Trophoblast cell (in vitro differentiated cells and primary cell): ENCODE measurements at regions not wholly inside any gene's neighbourhood (a gene's known extent, or its start where the extent isn't known, plus 50 kb on each side); places are given as distances from the start of the nearest gene placed in this dataset.

Source experiments
- DNase-seq, 2 donors: peaks; one replicate each; pipeline ENCODE4 v3.0.0-alpha.2; 2016
- H2AFZ ChIP-seq: 2 replicates; pipeline ENCODE4 v1.6.1; 2013; ENCODE audit warnings: low read length, moderate library complexity, mild to moderate bottlenecking; ENCODE audit not compliant: insufficient read depth, poor library complexity
- H2AK5ac ChIP-seq: 2 replicates; pipeline ENCODE4 v1.6.1; 2013; ENCODE audit warnings: mild to moderate bottlenecking, low read length
- H2BK120ac ChIP-seq: 2 replicates; pipeline ENCODE4 v1.6.1; 2013; ENCODE audit warnings: low read length, mild to moderate bottlenecking, moderate library complexity; ENCODE audit not compliant: insufficient read depth, poor library complexity
- H2BK12ac ChIP-seq: 2 replicates; pipeline ENCODE4 v1.6.1; 2013; ENCODE audit warnings: mild to moderate bottlenecking, low read length, moderate library complexity
- H2BK5ac ChIP-seq: 2 replicates; pipeline ENCODE4 v1.6.1; 2013; ENCODE audit warnings: low read length, low read depth, moderate library complexity, mild to moderate bottlenecking; ENCODE audit not compliant: poor library complexity
- H3K14ac ChIP-seq: 2 replicates; pipeline ENCODE4 v1.6.1; 2013; ENCODE audit warnings: mild to moderate bottlenecking, low read length
- H3K18ac ChIP-seq: 2 replicates; pipeline ENCODE4 v1.6.1; 2013; ENCODE audit warnings: mild to moderate bottlenecking, low read length
- H3K23ac ChIP-seq: 2 replicates; pipeline ENCODE4 v1.6.1; 2013; ENCODE audit warnings: low read length
- H3K27ac ChIP-seq: 2 replicates; pipeline ENCODE4 v1.5.1; 2013; ENCODE audit warnings: low read depth, mild to moderate bottlenecking, inconsistent platforms, low read length, moderate library complexity
- H3K27me3 ChIP-seq: 2 replicates; pipeline ENCODE4 v1.6.1; 2013; ENCODE audit warnings: inconsistent platforms, mild to moderate bottlenecking, low read length, moderate library complexity; ENCODE audit not compliant: insufficient read depth
- H3K36me3 ChIP-seq, 2 experiments: 1 replicate in 1 of 2; 2 replicates in 1 of 2; pipeline ENCODE4 v1.6.1; 2013; ENCODE audit warnings: low read length in 2 of 2, mild to moderate bottlenecking in 2 of 2, moderate library complexity in 1 of 2; ENCODE audit not compliant: insufficient read depth in 2 of 2, control insufficient read depth in 1 of 2
- H3K4ac ChIP-seq: 2 replicates; pipeline ENCODE4 v1.6.1; 2013; ENCODE audit warnings: low read depth, mild to moderate bottlenecking, low read length, moderate library complexity
- H3K4me1 ChIP-seq, 2 experiments: 1 replicate in 1 of 2; 2 replicates in 1 of 2; pipeline ENCODE4 v1.6.1; 2013; ENCODE audit warnings: low read length in 2 of 2, mild to moderate bottlenecking in 2 of 2, moderate library complexity in 1 of 2; ENCODE audit not compliant: insufficient read depth in 2 of 2, control insufficient read depth in 1 of 2
- H3K4me2 ChIP-seq: 2 replicates; pipeline ENCODE4 v1.6.1; 2013; ENCODE audit warnings: inconsistent platforms, mild to moderate bottlenecking, low read length, moderate library complexity
- H3K4me3 ChIP-seq: 2 replicates; pipeline ENCODE4 v1.5.1; 2013; ENCODE audit warnings: mild to moderate bottlenecking, low read depth, low read length, inconsistent platforms
- H3K79me1 ChIP-seq: one replicate; pipeline ENCODE4 v1.6.1; 2013; ENCODE audit warnings: low read length
- H3K79me2 ChIP-seq: 2 replicates; pipeline ENCODE4 v1.6.1; 2013; ENCODE audit warnings: low read length, mild to moderate bottlenecking; ENCODE audit not compliant: control insufficient read depth, insufficient read depth, poor library complexity
- H3K9ac ChIP-seq: 2 replicates; pipeline ENCODE4 v1.6.1; 2013; ENCODE audit warnings: mild to moderate bottlenecking, low read length
- H3K9me3 ChIP-seq: 2 replicates; pipeline ENCODE4 v1.6.1; 2013; ENCODE audit warnings: low read depth, mild to moderate bottlenecking, control low read depth, inconsistent platforms, low read length; ENCODE audit not compliant: insufficient read depth
- H4K12ac ChIP-seq: 2 replicates; pipeline ENCODE4 v1.6.1; 2013; ENCODE audit warnings: low read depth, mild to moderate bottlenecking, low read length, moderate library complexity
- H4K8ac ChIP-seq: 2 replicates; pipeline ENCODE4 v1.6.1; 2013; ENCODE audit warnings: low read depth, mild to moderate bottlenecking, low read length, moderate library complexity
- H4K91ac ChIP-seq: one replicate; pipeline ENCODE4 v1.6.1; 2013; ENCODE audit warnings: low read depth, mild to moderate bottlenecking, low read length, moderate library complexity
- WGBS: extraction: QIAGEN DNeasy Blood & Tissue Kit; methylation state at CpG from one replicate; pipeline ENCODE4 v1.1.7; 2013; ENCODE audit warnings: missing lambda C conversion rate; ENCODE audit not compliant: insufficient read length, insufficient coverage; ENCODE audit errors: extremely low coverage; 5-methylcytosine and 5-hydroxymethylcytosine counted together

DNA sequence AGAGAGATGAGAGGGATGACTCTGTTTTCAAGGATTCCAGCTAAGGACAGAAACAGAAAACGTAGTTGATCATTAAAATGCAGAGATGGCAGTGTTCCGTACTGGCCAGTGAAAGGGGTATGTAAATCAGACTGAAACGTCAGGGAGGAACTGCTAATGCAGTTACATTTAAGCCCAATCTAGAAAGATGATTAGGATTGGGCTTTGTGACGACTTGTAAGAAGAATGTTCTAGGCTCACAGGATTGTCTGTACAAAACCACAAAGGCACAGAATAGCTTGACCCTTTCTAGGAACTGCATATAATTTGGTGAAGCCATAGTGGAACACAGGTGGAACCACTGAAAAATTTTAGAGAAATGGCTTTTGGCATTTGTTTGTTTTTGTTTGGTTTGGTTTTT lies 55.6 kb upstream of the TESK1 start:
- H2BK120ac ChIP-seq, result no peak overlapping the region
- H3K27me3 ChIP-seq, result no peaks in the 10 kb centered on the region
- no peak overlapping the region for H2BK12ac ChIP-seq
- no peaks in the 10 kb centered on the region for H3K79me1 ChIP-seq
- no peak overlapping the region for H3K18ac ChIP-seq
- no peak overlapping the region for H3K23ac ChIP-seq
- no CpG with 5 or more reads among the region's 4 CpGs for WGBS
- H4K8ac ChIP-seq, result no peak overlapping the region
- H3K9me3 ChIP-seq, result no peaks in the 10 kb centered on the region
- H3K4me1 ChIP-seq, result peaks cover 0 to 2% of the 10 kb centered on the region in 2 experiments
- H2AK5ac ChIP-seq, result no peak overlapping the region
- no peak overlapping the region for H2AFZ ChIP-seq
- no peak overlapping the region for H2BK5ac ChIP-seq
- H3K9ac ChIP-seq, result no peak overlapping the region
- no peak for DNase-seq
- H3K4ac ChIP-seq, result no peak overlapping the region
- no peak overlapping the region for H3K27ac ChIP-seq
- no peak overlapping the region for H4K12ac ChIP-seq
- H3K14ac ChIP-seq, result no peak overlapping the region
- H3K4me2 ChIP-seq, result no peak overlapping the region
- no peak overlapping the region for H3K4me3 ChIP-seq
- no peaks in the 10 kb centered on the region for H3K79me2 ChIP-seq
- no peak overlapping the region for H4K91ac ChIP-seq
- peaks cover 22 to 25% of the 10 kb centered on the region in 2 experiments for H3K36me3 ChIP-seq

DNA sequence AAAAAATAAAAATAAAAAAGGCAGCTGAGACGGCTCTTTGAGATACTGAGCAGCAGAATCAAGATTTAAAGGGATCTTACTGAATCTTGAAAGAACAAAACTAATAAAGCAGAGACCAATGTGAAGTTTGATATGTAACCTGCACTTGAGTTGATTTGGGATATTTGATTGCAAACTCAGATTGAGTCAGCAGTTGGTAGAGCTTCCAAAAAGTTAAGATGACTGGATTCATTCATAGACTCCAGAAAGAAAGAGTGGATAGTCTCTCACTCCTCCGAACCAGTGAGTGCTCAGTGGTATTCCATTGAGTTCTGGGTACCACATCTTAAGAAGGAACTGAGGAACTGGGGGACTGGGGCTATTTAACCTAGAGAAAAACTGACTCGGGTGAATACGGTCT lies 52.7 kb upstream of the TESK1 start:
- Histone ChIP-seq H3K4ac (no peak overlapping the region), H2AFZ (no peak overlapping the region), H3K23ac (no peak overlapping the region), H2BK5ac (no peak overlapping the region), H3K79me2 (no peaks in the 10 kb centered on the region), H3K4me1 (peaks cover 0 to 2% of the 10 kb centered on the region in 2 experiments), H3K27me3 (no peaks in the 10 kb centered on the region), H3K79me1 (no peaks in the 10 kb centered on the region), H2AK5ac (no peak overlapping the region), H2BK120ac (no peak overlapping the region), H3K4me2 (no peak overlapping the region), H3K9ac (no peak overlapping the region), H4K12ac (no peak overlapping the region), H3K9me3 (peaks cover 1% of the 10 kb centered on the region), H2BK12ac (no peak overlapping the region), H4K8ac (no peak overlapping the region), H3K18ac (no peak overlapping the region), H4K91ac (no peak overlapping the region), H3K14ac (no peak overlapping the region), H3K27ac (no peak overlapping the region), H3K4me3 (no peak overlapping the region), H3K36me3 (peaks cover 31 to 37% of the 10 kb centered on the region in 2 experiments)
- DNase-seq, result no peak
- WGBS, result no CpG with 5 or more reads among the region's 4 CpGs

DNA sequence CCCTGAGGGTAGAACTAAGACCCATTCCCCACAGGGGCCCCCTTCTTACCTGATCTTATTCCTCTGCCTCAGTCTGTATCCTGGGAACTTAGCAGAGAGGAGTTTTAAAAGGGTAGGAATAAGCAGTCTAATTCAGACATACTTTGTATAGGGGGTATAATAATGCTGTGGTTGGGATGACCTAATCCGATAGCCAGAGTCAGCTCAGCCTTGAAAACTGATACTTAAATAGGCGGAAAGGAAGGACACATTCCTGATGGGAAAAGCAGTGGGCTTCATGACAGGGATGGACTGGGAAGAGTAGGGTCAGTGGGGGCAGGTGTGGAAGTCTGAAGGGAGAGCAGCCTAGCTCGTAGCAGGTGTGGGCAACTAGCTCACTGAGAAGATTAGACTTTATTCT lies 52.2 kb upstream of the TESK1 start:
- Histone ChIP-seq H3K4me3 (no peak overlapping the region), H3K79me2 (no peaks in the 10 kb centered on the region), H3K27me3 (no peaks in the 10 kb centered on the region), H3K4ac (no peak overlapping the region), H4K8ac (no peak overlapping the region), H3K36me3 (peaks cover 32 to 37% of the 10 kb centered on the region in 2 experiments), H3K4me1 (peaks cover 0 to 2% of the 10 kb centered on the region in 2 experiments), H3K79me1 (no peaks in the 10 kb centered on the region), H4K91ac (no peak overlapping the region), H3K9ac (no peak overlapping the region), H3K23ac (no peak overlapping the region), H2BK12ac (no peak overlapping the region), H3K18ac (no peak overlapping the region), H2AFZ (no peak overlapping the region), H3K4me2 (no peak overlapping the region), H2AK5ac (no peak overlapping the region), H3K9me3 (peaks cover 1% of the 10 kb centered on the region), H3K14ac (no peak overlapping the region), H2BK120ac (no peak overlapping the region), H4K12ac (no peak overlapping the region), H2BK5ac (no peak overlapping the region), H3K27ac (no peak overlapping the region)
- WGBS, result no CpG with 5 or more reads among the region's 3 CpGs
- no peak for DNase-seq

DNA sequence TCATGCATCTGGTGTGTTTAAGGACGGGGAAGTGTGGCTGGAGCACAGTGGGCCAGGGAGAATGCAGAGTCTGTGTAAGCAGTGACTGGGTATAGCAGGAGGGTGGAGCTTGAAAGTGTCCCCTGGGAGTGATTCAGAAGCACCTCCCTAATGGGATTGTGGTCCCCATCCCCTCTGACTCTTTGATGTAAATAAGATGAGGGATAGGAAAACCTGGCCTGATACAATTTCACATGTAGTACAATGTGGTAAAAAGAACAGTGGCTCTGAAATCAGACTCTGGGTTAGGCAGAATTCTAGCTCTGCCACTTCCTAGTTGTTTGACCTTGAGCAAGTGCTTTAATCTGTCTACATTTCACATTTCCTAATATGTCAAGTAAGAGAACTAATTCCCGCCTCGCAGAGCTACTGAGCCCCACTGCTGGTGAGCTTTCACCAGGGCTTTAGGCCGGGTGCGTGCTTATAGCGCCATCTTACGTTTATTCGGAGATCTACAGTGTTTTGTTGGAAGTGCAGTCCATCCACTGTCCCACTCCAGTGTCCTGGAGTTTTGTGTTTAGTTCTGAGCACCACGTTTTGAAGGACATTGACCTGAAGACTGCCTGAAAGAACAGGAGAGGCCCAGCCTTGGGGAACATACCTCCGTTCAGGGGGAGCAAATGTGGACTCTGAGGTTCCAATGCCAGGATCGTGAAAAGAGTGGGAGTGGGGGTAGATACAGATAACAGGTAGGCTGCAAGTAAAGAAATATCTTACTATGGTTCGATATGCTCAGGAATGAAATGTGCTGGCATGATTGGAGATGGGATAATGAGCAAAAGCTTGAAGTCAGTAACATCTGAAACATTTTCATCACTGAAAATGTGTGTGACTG lies 51.2 kb upstream of the TESK1 start:
- WGBS, result no CpG with 5 or more reads among the region's 12 CpGs
- Histone ChIP-seq H3K9ac (no peak overlapping the region), H3K79me2 (no peaks in the 10 kb centered on the region), H2BK5ac (no peak overlapping the region), H3K4ac (no peak overlapping the region), H4K8ac (no peak overlapping the region), H3K4me3 (no peak overlapping the region), H3K4me1 (peaks cover 0 to 2% of the 10 kb centered on the region in 2 experiments), H3K36me3 (peaks cover 31 to 39% of the 10 kb centered on the region in 2 experiments), H3K18ac (no peak overlapping the region), H3K14ac (no peak overlapping the region), H3K23ac (no peak overlapping the region), H3K4me2 (no peak overlapping the region), H3K9me3 (peaks cover 3% of the 10 kb centered on the region), H2BK120ac (no peak overlapping the region), H2AFZ (no peak overlapping the region), H2BK12ac (no peak overlapping the region), H3K79me1 (no peaks in the 10 kb centered on the region), H3K27ac (no peak overlapping the region), H4K91ac (no peak overlapping the region), H4K12ac (no peak overlapping the region), H2AK5ac (no peak overlapping the region), H3K27me3 (no peaks in the 10 kb centered on the region)
- DNase-seq, result peak; percentile 52 to 87
